Transverse colon (tissue), 4 donors: ENCODE measurements at regions not wholly inside any gene's neighbourhood (a gene's known extent, or its start where the extent isn't known, plus 50 kb on each side); places are given as distances from the start of the nearest gene placed in this dataset.

Experiments
- DNase-seq: peaks from one replicate; pipeline ENCODE4 v3.0.0-alpha.2; 2019
- H3K27ac ChIP-seq, 4 donors: fragments of 200-600 bp; sonication (generic); 2 replicates each; pipeline ENCODE4 v1.5.1; 2016 to 2018; ENCODE audit warnings: inconsistent platforms in 4 of 4
- H3K27me3 ChIP-seq: fragments of 200-600 bp; sonication (generic); 2 replicates; pipeline ENCODE4 v1.5.1; 2017; ENCODE audit warnings: inconsistent platforms
- H3K36me3 ChIP-seq, 4 donors: fragments of 200-600 bp; sonication (generic); 2 replicates each; pipeline ENCODE4 v1.5.1; 2017 to 2019; ENCODE audit warnings: inconsistent platforms in 4 of 4
- H3K4me1 ChIP-seq, 4 donors: fragments of 200-600 bp; sonication (generic); 2 replicates each; pipeline ENCODE4 v1.5.1; 2017 to 2020; ENCODE audit warnings: inconsistent platforms in 4 of 4
- H3K4me3 ChIP-seq, 4 donors: fragments of 200-600 bp; sonication (generic); 1 replicate in 1 of 4; 2 replicates in 3 of 4; pipeline versions ENCODE4 v1.5.1 to v1.6.1; 2017 to 2019; ENCODE audit warnings: inconsistent platforms in 4 of 4
- H3K9me3 ChIP-seq, 2 donors: fragments of 200-600 bp; sonication (generic); 2 replicates each; pipeline ENCODE4 v1.5.1; 2017 to 2019; ENCODE audit warnings: inconsistent platforms in 2 of 2
- EP300 ChIP-seq: sonication (generic); formaldehyde crosslinking; IDR thresholded peaks from one replicate; pipeline ENCODE4 v1.6.1; 2017; ENCODE audit warnings: antibody characterized with exemption, low read depth
- POLR2A ChIP-seq: fragments of 450-650 bp; IDR thresholded peaks from one replicate; pipeline ENCODE4 v1.6.1; 2016; ENCODE audit warnings: antibody characterized with exemption, mild to moderate bottlenecking, moderate library complexity
- POLR2AphosphoS5 ChIP-seq, 3 donors: sonication (generic); formaldehyde crosslinking; IDR thresholded peaks; one replicate each; pipeline ENCODE4 v1.6.1; 2016; ENCODE audit warnings: antibody characterized with exemption in 3 of 3
- WGBS, 2 donors: methylation state at CpG; one replicate each; pipeline ENCODE4 v1.1.5; 2018; ENCODE audit warnings: low coverage in 1 of 2; 5-methylcytosine and 5-hydroxymethylcytosine counted together
- in situ Hi-C, 4 donors: fragments of 200-750 bp; cut with MboI; loops; one replicate each; pipeline versions ENCODE4 v1.15.0 to v1.15.1; 2017; ENCODE audit warnings: low sequenced_read_pairs in 3 of 4, low pct_ligation_motif_present in 1 of 4, low pct_unique_long_range_greater_than_20kb in 1 of 4
- intact Hi-C: fragments of 100-400 bp; cut with DNase I; formaldehyde crosslinking; loops from one replicate; pipeline ENCODE4 v1.15.1; 2023; ENCODE audit warnings: low total_unique reads
- TF ChIP-seq, protein P1 (sequence below), 5 experiments: fragments of 200-600 bp in 3 of 5; fragments of 450-650 bp in 2 of 5; sonication (generic) in 3 of 5; IDR thresholded peaks; 1 replicate in 2 of 5; 2 replicates in 3 of 5; pipeline ENCODE4 v1.5.1; 2016 to 2017; ENCODE audit warnings: antibody characterized with exemption in 5 of 5, inconsistent platforms in 3 of 5, mild to moderate bottlenecking in 2 of 5, moderate library complexity in 1 of 5

DNA sequence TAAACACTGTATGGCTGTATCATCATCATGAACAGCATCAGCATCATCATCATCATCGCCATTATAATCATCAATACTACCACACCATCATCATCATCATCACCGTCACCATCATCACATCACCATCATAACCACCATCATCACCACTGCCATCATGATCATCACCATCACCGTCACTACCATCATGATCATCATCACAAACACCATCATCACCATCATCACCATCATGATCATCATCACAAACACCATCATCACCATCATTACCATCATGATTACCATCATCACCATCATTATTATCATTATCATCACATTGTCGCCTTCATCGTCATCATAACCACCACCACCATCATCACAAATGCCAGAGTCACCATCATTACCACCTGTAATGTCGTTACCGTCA is 1196.9 kb downstream of the NLGN4X start:
- no peak overlapping the region for H3K27ac ChIP-seq
- intact Hi-C loops (no loop called here), in situ Hi-C loops (no loop called here)
- no peaks in the 10 kb centered on the region for H3K4me1 ChIP-seq
- no peaks in the 10 kb centered on the region for H3K27me3 ChIP-seq
- no peak for DNase-seq
- H3K9me3 ChIP-seq = no peaks in the 10 kb centered on the region
- WGBS, 2 donors = 88 to 95% methylated on average over 4 to 7 of the region's 7 CpGs
- no peak overlapping the region for H3K4me3 ChIP-seq
- no peak for TF ChIP-seq POLR2A
- TF ChIP-seq, protein P1, sequence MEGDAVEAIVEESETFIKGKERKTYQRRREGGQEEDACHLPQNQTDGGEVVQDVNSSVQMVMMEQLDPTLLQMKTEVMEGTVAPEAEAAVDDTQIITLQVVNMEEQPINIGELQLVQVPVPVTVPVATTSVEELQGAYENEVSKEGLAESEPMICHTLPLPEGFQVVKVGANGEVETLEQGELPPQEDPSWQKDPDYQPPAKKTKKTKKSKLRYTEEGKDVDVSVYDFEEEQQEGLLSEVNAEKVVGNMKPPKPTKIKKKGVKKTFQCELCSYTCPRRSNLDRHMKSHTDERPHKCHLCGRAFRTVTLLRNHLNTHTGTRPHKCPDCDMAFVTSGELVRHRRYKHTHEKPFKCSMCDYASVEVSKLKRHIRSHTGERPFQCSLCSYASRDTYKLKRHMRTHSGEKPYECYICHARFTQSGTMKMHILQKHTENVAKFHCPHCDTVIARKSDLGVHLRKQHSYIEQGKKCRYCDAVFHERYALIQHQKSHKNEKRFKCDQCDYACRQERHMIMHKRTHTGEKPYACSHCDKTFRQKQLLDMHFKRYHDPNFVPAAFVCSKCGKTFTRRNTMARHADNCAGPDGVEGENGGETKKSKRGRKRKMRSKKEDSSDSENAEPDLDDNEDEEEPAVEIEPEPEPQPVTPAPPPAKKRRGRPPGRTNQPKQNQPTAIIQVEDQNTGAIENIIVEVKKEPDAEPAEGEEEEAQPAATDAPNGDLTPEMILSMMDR (IDR thresholded peaks at IDR 0.05) = no peak
- TF ChIP-seq EP300 = no peak
- no peak for TF ChIP-seq POLR2AphosphoS5 (IDR thresholded peaks at IDR 0.05)
- no peaks in the 10 kb centered on the region for H3K36me3 ChIP-seq

DNA sequence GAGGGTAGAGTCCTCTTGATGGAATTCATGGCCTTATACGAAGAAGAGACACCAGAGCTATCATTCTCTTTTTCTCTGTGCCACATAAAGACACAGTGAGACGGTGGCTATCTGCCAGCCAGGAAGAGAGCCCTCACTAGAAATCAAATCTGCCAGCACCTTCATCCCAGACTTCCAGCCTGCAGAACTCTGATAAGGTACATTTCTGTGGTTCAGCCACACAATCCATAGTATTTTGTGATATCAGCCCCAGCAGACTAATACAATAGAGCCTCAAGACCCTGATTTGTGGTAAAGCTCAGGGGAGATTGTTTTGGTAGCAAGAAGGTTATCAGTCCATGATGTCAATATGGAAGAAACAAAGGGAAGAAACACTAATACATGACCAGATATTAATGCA is 1213.2 kb downstream of the NLGN4X start:
- no peaks in the 10 kb centered on the region for H3K9me3 ChIP-seq
- intact Hi-C loops = no loop called here
- no peak overlapping the region for H3K27ac ChIP-seq
- no peaks in the 10 kb centered on the region for H3K4me1 ChIP-seq
- TF ChIP-seq EP300 (no peak), POLR2AphosphoS5 (IDR thresholded peaks at IDR 0.05) (no peak), POLR2A (no peak)
- TF ChIP-seq, protein P1 (IDR thresholded peaks at IDR 0.05) = no peak
- 71 to 100% methylated on average over 1 to 2 of the region's 2 CpGs for WGBS, 2 donors
- DNase-seq = no peak
- no peak overlapping the region for H3K4me3 ChIP-seq
- H3K36me3 ChIP-seq = no peaks in the 10 kb centered on the region
- in situ Hi-C loops = no loop called here
- H3K27me3 ChIP-seq = no peaks in the 10 kb centered on the region

DNA sequence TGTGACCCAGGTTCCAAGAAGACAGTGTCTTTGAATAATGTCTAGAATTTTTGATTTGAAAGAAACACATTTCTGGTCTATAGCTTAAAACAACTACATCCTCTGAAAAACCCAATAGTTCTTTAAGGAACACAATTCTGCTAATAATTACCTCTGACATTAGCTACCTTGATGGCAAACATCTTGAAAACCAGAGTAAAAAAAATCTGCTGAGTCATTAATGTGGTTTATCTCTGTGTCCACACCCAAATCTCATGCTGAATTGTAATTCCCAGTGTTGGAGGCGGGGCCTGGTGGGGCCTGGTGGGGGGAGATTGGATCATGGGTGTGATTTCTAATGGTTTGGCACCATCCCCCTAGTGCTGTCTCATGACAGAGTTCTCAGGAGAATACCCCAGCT is 1233.8 kb downstream of the NLGN4X start:
- intact Hi-C loops = no loop called here

DNA sequence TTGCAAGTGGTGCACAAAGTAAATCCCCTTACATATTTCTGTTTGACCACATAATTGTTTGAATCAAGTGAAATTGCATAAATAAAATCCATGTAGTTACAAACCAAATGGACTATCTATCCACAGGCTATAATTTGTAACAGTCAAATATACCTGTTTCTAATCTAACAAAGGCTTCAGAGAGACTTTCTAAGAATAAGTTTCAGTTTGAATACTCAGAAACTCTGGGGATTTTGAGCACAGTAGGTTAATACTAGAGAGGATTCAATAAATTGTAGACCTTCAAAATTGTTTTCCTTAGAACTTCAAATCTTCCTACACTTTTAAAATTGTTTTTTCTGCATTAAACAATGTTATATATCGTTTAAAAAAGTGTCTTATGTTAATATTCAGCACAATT is 1250.1 kb downstream of the NLGN4X start:
- Histone ChIP-seq H3K27ac (no peak overlapping the region), H3K36me3 (peaks cover 0 to 2% (median 0%) of the 10 kb centered on the region in 4 donors), H3K9me3 (no peaks in the 10 kb centered on the region), H3K4me3 (no peak overlapping the region), H3K4me1 (no peaks in the 10 kb centered on the region), H3K27me3 (no peaks in the 10 kb centered on the region)
- no peak for DNase-seq
- intact Hi-C loops = no loop called here
- 13 to 45% methylated on average over 1 of the region's 1 CpG for WGBS, 2 donors
- TF ChIP-seq, protein P1 (IDR thresholded peaks at IDR 0.05) = no peak
- no peak for TF ChIP-seq POLR2AphosphoS5 (IDR thresholded peaks at IDR 0.05)
- no peak for TF ChIP-seq EP300
- TF ChIP-seq POLR2A = no peak
- in situ Hi-C loops = no loop called here

More for the DNA sequence above, 1233.8 kb downstream of the NLGN4X start:
- DNase-seq = no peak
- Histone ChIP-seq H3K36me3 (no peaks in the 10 kb centered on the region), H3K4me3 (no peak overlapping the region), H3K4me1 (no peaks in the 10 kb centered on the region), H3K27ac (no peak overlapping the region), H3K27me3 (no peaks in the 10 kb centered on the region), H3K9me3 (no peaks in the 10 kb centered on the region)
- WGBS, 2 donors = 74% methylated on average over 1 of the region's 1 CpG; no CpG with 5 or more reads in 1 of the 2 donors
- in situ Hi-C loops = no loop called here
- TF ChIP-seq EP300 (no peak), POLR2AphosphoS5 (IDR thresholded peaks at IDR 0.05) (no peak), POLR2A (no peak)
- TF ChIP-seq, protein P1 (IDR thresholded peaks at IDR 0.05) = no peak
